HCT116 (cell line): ENCODE measurements at regions not wholly inside any gene's neighbourhood (a gene's known extent, or its start where the extent isn't known, plus 50 kb on each side); places are given as distances from the start of the nearest gene placed in this dataset.

ENCODE experiments used
- ATAC-seq: fragments of 200-7000 bp; cut with Tn5 transposase; 2 replicates; pipeline ENCODE4 v1.9.1; 2020; ENCODE audit warnings: mild to moderate bottlenecking, moderate library complexity
- BruUV-seq: library from RNA; stranded (reverse); fragments of 400-500 nt; replicated peaks from 2 replicates; lab custom pipeline; 2021; lab: Mats Ljungman, UMichigan
- CTCF ChIA-PET: fragments of 300-600 bp; sonication (Branson Sonifier 250); formaldehyde crosslinking; loops from one replicate; lab custom pipeline; 2021; ENCODE audit warnings: antibody characterized with exemption; lab: Charles Lee
- POLR2A ChIA-PET: fragments of 300-600, 350-600 bp; sonication (Branson Sonifier 250); formaldehyde crosslinking; loops from one replicate; lab custom pipeline; 2021; ENCODE audit warnings: antibody characterized with exemption; lab: Charles Lee
- RAD21 ChIA-PET, 2 experiments: fragments of 300-600 bp; sonication (Branson Sonifier 250); formaldehyde crosslinking; loops; one replicate each; lab custom pipeline; 2023; ENCODE audit warnings: low total read pairs in 2 of 2; ENCODE audit not compliant: uncharacterized antibody in 2 of 2, unreplicated experiment in 2 of 2, low non-redundant PET in 1 of 2; lab: Charles Lee
- DNase-seq: peaks from one replicate; pipeline ENCODE4 v3.0.0-alpha.2; 2010; ENCODE audit warnings: low read depth, low spot score
- H2AFZ ChIP-seq: fragments of 200-600 bp; shearing (Covaris generic), sonication (generic); 2 replicates; pipeline ENCODE4 v1.6.1; 2017; ENCODE audit warnings: low read depth, mixed run types, mixed read lengths, antibody characterized with exemption, low read length; ENCODE audit not compliant: poor library complexity, severe bottlenecking
- H3K27ac ChIP-seq: 2 replicates; pipeline ENCODE4 v1.5.1; 2012; ENCODE audit warnings: low read depth, low read length
- H3K27me3 ChIP-seq: fragments of 200-600 bp; sonication (generic); 2 replicates; pipeline ENCODE4 v1.6.1; 2016; ENCODE audit warnings: mixed run types, low read length, mixed read lengths; ENCODE audit not compliant: insufficient read depth
- H3K36me3 ChIP-seq, 2 experiments: fragments of 200-500 bp in 1 of 2; fragments of 200-600 bp in 1 of 2; sonication (Bioruptor generic) in 1 of 2; sonication (generic) in 1 of 2; 2 replicates each; pipeline versions ENCODE4 v1.5.1 to v1.6.1; 2014 to 2016; ENCODE audit warnings: low read length in 2 of 2, inconsistent platforms in 1 of 2, mixed read lengths in 1 of 2, mixed run types in 1 of 2; ENCODE audit not compliant: insufficient read depth in 2 of 2, control insufficient read depth in 1 of 2
- H3K4me1 ChIP-seq, 2 experiments: fragments of 200-600 bp in 1 of 2; sonication (generic) in 1 of 2; 2 replicates each; pipeline versions ENCODE4 v1.5.1 to v1.6.1; 2012 to 2017; ENCODE audit warnings: low read length in 2 of 2, inconsistent platforms in 1 of 2, mild to moderate bottlenecking in 1 of 2, mixed read lengths in 1 of 2, mixed run types in 1 of 2, moderate library complexity in 1 of 2; ENCODE audit not compliant: insufficient read depth in 2 of 2, control insufficient read depth in 1 of 2
- H3K4me2 ChIP-seq: fragments of 200-600 bp; sonication (generic); 2 replicates; pipeline ENCODE4 v1.6.1; 2017; ENCODE audit warnings: mixed run types, low read length, mixed read lengths
- H3K4me3 ChIP-seq, 2 experiments: fragments of 200-600 bp in 1 of 2; sonication (generic) in 1 of 2; replicated peaks in 1 of 2; 2 replicates each; pipeline ENCODE4 v1.5.1; 2011 to 2016; ENCODE audit warnings: low read length in 2 of 2, control low read depth in 1 of 2, low read depth in 1 of 2, mild to moderate bottlenecking in 1 of 2, mixed read lengths in 1 of 2, mixed run types in 1 of 2
- H3K79me2 ChIP-seq: fragments of 200-600 bp; sonication (generic); 2 replicates; pipeline ENCODE4 v1.6.1; 2017; ENCODE audit warnings: mild to moderate bottlenecking, mixed run types, low read length, moderate library complexity, mixed read lengths; ENCODE audit not compliant: insufficient read depth
- H3K9ac ChIP-seq: fragments of 200-600 bp; sonication (generic); 2 replicates; pipeline ENCODE4 v1.6.1; 2016; ENCODE audit warnings: low read length, mixed read lengths
- H3K9me2 ChIP-seq: fragments of 200-600 bp; sonication (generic), shearing (Covaris generic); 2 replicates; pipeline ENCODE4 v1.6.1; 2017; ENCODE audit warnings: mixed run types, mild to moderate bottlenecking, moderate library complexity; ENCODE audit not compliant: insufficient read depth
- H3K9me3 ChIP-seq, 2 experiments: fragments of 200-500 bp in 1 of 2; fragments of 200-600 bp in 1 of 2; sonication (Bioruptor generic) in 1 of 2; sonication (generic) in 1 of 2; 2 replicates each; pipeline ENCODE4 v1.6.1; 2014 to 2017; ENCODE audit warnings: low read length in 2 of 2, mixed read lengths in 2 of 2, inconsistent platforms in 1 of 2, low read depth in 1 of 2, mild to moderate bottlenecking in 1 of 2, mixed run types in 1 of 2, moderate library complexity in 1 of 2; ENCODE audit not compliant: control insufficient read depth in 1 of 2, insufficient read depth in 1 of 2
- H4K20me1 ChIP-seq: fragments of 200-600 bp; sonication (generic), shearing (Covaris generic); 2 replicates; pipeline ENCODE4 v1.6.1; 2017; ENCODE audit warnings: mixed run types, mild to moderate bottlenecking, moderate library complexity; ENCODE audit not compliant: insufficient read depth
- EZH2 ChIP-seq: fragments of 200-600 bp; sonication (generic); IDR thresholded peaks from 2 replicates; pipeline ENCODE4 v1.6.1; 2017; ENCODE audit warnings: antibody characterized with exemption, mixed run types
- REST ChIP-seq: IDR thresholded peaks from 2 replicates; pipeline ENCODE4 v1.6.1; 2012; ENCODE audit warnings: low read depth
- intact Hi-C: fragments of 100-400 bp; cut with micrococcal nuclease; formaldehyde crosslinking; loops from 2 replicates; pipeline ENCODE4 v1.10.0; 2022

DNA sequence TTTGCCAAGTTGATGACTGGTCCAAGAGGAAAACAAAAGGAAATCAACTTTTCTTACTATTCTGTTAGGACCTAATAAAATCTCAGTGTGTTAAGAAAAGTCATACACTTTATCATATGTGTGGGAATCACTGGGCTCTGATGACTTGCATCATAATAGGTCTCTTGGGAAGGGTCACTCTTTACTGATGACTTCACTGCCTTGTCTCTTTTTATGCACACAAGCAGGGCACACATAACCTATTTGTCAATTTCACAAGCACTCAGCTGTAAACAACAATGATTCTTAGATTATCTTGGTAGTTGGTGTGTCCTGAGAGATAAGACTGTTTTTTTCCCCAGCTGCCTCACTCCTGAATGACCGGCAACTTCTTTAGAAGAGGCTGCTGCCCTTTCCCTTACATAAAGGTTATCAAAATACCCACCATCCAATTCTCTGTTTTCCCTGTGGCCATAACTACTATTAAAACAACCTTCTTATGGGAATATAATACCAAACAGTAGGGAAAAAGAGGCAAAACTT, 50.9 kb upstream of the INSM2 start:
- Histone ChIP-seq H3K79me2 (no peaks in the 10 kb centered on the region), H3K9me2 (no peaks in the 10 kb centered on the region), H3K27me3 (no peaks in the 10 kb centered on the region), H3K9me3 (no peaks in the 10 kb centered on the region), H3K36me3 (no peaks in the 10 kb centered on the region), H3K9ac (no peak overlapping the region), H4K20me1 (no peaks in the 10 kb centered on the region), H2AFZ (no peak overlapping the region), H3K4me2 (no peak overlapping the region), H3K27ac (no peak overlapping the region), H3K4me3 (no peak overlapping the region), H3K4me1 (no peaks in the 10 kb centered on the region)
- BruUV-seq: no TSS peak
- RAD21 ChIA-PET: no interaction called here
- no peak for ATAC-seq
- DNase-seq: no peak
- POLR2A ChIA-PET: no interaction called here
- TF ChIP-seq EZH2 (no peak), REST (no peak)
- CTCF ChIA-PET: no interaction called here
- intact Hi-C loops: no loop called here
